ENCODE measurements at regions not wholly inside any gene's neighbourhood (a gene's known extent, or its start where the extent isn't known, plus 50 kb on each side); places are given as distances from the start of the nearest gene placed in this dataset.

DNA sequence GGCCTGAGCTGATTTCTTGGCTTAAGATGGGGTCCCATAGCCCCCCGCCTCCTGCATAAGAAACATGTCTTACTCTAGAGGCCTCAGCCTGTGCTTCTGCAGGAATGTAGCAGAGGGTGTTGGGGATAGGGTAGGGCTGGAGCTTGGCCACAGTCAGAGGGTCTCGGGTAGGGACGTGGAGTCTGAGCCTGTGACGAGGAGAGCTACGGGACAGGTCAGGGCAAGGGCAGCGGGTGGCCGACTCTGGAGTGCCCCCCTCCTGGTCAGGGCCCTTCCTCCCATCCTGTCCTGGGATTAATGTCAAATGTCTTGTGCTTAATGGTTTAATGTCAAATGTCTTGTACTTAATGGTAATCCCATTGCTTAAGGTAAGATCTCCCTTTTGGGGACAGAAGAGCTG is 130.4 kb downstream of the GLI2 start:
- no peak for DNase-seq (ENCODE audit: low read depth)

DNA sequence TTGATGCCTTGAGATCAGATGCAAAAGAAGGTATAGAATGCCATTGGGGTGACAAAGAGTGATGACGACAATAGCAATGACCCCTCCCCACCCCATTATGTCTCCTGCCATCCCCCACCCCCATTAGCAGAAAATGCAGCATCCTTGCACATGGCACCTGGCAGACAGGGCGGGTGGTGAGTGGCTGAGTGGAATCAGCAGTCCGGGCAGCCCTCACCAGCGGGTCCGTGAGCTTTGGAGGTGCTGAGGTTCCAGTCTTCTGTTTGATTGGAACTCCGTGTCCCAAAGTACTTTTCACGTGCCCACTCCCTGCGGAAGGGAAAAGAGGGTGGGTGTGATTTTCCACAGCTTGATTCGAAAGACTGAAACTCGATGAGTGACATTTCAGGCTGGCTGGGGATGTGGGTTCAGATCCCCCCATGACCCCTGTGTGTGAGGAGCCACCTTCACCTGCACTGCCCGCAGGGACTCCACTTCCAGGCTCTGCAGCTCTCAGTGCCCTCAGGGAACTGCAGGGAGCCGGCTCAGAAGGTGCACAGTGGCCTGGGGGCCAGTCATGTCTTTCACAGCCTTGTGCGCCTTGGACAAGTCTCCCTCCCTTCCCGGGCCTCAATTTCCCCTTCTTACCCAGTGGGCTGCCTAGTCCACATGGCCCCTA is 130.9 kb downstream of the GLI2 start:
- DNase-seq (ENCODE audit: low read depth), result no peak

DNA sequence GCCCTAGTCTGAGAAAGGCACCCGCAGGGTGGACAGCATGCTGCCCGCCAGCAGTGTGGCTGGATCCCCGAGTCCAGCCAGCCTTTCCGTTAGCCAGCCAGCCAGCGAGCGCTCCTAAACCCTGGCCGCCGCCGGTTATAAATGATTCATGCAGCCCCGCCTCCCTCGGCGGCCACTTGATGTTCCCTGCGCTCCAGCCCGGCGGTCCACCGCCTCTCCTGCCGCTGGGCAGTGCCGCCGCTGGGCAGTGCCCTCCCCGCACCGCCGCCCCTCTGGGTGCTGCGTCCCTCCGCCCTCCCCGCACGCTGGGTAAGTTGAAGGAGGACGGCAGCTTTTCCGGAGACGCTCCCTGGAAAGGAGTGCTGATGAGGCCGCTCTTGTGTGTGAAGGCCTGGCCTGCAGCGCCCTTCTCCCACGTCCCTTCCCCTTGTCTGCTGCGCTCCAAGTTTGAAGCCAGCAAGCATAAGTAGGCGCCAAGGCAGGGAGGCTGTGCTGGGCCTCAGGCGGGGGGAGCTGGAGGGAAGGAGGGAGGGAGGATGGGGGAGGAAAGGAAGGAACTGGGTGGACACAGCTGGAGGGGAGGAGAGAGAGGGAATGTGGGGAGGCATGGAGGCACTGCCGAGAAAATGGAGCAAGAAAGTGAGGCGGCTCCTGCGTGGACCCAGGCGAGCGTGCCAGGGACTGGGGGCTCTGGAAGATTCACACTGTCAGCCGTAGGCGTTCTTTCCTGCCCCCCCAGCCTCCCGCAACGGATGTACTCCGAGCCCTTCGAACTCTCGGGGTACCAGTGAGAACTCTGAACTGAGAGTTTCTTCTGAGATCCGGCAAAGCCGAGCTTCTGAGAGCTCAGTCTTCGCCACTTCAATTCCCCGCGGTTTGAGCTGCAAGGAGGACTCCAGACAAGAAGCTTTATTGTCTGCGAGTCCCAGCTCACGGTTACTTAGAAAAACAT is 131.9 kb downstream of the GLI2 start:
- no peak for DNase-seq (ENCODE audit: low read depth)

DNA sequence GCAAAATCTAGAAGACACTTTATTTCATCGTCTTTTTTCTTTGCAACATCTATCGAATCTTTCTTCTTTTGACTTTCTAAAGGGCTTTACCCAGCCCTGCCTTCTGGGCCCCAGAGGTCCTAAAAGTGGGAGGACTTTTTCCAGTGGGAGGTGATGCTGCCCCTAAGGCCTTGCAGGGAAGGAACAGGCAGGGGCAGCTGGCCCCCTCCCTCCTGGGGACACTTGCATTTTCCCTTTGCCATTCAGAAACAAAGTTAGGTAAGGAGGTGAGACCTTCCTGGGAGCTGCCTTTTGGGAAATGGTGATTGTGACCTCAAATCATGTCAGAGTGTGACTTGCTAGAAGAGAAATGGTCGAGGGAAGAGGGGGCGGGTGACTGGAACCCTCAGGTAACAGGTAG is 132.7 kb downstream of the GLI2 start:
- DNase-seq (ENCODE audit: low read depth), result no peak

DNA sequence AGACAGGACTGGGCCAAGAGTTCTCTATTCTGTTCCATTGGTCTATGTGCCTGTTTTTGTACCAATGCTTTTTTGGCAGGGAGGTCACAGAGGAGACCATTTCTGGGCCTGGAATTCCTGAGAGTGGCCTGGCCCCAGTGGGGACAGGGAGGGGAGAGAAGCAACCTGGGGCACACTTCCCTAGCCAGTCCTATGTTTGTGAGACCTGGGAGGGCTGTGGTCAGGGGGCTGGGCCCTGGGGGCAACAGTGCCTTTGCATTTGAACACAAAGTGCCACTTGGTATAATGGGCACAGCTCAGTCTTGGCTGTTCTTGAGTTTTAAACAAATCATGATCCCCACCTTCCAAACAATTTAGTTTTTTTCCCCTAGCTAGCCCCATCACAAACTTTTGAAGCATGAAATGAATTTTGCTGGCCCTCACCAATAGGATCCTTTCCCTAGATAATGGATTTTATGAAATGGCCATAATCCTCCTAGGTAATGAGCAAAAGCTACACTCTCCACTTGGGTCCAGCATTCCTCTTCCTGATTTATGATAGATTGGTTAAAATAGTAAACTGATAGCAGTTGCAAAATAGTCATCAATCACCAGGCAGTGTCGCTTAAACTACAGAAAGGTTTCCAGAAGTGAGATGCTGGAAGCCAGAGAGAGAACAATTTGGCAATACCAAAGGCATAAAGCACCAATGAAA is 133.5 kb downstream of the GLI2 start:
- no peak for DNase-seq (ENCODE audit: low read depth)

DNA sequence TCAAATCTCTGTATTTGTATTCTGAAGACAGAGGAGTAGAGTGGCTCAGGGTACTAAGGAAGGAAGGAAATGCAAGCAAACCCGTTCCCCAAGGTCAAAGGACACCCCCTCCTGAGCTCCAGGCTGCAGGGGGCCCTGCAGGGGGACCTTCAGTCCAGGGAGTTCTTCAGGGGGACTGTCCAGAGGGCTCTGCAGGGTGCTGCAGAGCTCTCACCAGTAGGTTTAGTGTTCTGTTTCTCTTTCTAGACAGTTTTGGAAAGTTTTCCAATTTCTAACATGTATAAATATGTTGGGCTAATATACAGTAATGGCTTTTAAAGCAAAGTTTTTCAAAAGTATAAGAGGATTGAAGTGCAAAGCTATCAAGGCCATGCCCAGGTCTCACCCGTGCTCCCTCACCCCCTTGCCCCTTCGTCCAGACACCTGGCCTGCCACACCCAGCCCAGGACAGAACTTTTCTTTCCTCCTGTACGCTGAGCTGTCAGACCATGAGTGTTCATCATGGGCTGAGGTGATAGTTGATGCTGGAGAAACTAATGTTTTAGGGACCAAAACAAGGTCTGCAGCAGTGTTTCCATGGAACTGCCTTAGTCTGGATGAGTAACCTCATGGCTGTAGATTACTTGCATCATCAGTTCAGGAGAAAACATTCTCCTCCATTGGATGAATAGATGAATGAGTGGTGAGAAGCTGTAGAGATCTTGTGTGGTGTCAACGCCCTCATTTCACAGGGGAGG is 134.2 kb downstream of the GLI2 start:
- DNase-seq (ENCODE audit: low read depth), result no peak

DNA sequence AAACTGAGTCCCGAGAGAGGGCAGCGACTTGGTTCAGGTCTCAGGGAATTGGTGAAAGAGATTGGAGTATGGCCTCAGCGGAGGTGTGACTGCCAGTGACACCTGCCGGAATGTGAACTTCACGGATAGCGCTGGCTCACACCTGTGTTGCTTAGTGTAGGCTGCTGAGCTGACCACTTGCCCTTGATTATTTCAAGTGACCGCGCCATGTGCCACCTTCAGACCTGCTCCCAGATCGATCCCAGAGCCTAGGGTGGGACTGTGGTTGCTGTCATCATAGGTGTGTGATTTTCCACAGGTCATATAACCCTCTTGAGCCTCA is 134.8 kb downstream of the GLI2 start:
- no peak for DNase-seq (ENCODE audit: low read depth)

DNA sequence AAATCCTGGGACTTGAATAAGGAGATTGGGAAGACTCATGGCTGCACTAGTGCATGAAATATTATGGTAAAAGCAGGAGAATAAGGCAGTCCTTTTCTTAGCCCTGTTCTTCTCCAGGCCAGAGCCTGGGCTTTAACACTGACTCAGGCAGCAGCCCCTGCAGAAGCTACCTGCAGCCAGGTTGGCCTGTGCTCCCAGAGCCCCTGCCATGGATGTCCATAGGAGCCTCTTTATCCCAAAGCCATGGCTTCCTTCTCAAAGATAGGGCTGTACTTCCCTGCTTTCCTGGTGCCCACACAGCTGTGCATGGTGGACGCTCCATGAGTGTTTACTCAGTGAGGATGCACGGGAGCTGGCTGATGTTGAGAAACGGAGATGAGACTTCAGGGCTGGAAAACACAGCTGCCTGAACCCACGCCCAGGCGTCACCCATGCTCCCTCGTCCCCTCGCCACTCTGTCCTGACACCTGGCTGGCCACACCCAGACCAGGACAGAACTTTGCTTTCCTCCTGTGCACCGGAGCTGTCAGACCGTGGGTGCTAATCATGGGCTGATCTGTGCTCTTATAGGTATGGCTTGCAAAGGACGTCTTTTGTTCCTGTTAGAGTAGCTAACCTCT is 135.5 kb downstream of the GLI2 start:
- no peak for DNase-seq (ENCODE audit: low read depth)

DNA sequence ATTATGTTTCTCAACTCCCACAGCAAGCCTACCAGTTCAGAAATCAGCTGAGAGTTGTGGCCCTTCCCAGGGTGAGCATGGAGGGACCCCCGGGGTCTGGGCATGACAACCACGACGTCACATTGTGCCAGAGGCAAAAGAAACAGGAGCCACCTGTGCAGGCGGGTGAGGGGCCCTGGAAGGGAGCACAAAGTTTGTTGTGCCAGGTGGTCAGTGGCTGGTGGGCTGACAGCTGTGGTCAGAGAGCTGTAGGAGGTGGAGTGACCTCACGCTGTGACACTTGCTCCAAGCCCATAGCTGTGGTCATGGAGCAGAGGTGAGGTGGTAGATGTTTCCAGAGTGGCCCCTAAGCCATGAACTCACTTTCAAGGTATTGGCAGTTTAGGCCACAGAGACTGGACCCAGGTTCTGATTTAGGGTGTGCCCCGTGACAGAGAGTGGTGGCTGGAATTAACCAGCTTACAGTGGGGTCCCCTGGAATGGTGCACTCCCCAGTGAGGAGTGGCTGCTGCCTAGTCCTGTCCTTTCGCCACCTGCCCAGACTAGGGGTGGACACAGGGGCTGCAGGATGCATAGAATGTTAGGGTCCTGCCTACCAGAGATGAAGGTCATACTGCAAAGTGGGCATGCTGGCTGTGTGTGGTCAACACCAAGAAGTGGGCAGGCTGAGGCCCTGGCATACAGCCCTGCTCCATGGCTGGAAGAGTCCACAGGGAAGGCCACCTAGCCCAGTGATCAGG is 136.4 kb downstream of the GLI2 start:
- DNase-seq (ENCODE audit: low read depth), result no peak

DNA sequence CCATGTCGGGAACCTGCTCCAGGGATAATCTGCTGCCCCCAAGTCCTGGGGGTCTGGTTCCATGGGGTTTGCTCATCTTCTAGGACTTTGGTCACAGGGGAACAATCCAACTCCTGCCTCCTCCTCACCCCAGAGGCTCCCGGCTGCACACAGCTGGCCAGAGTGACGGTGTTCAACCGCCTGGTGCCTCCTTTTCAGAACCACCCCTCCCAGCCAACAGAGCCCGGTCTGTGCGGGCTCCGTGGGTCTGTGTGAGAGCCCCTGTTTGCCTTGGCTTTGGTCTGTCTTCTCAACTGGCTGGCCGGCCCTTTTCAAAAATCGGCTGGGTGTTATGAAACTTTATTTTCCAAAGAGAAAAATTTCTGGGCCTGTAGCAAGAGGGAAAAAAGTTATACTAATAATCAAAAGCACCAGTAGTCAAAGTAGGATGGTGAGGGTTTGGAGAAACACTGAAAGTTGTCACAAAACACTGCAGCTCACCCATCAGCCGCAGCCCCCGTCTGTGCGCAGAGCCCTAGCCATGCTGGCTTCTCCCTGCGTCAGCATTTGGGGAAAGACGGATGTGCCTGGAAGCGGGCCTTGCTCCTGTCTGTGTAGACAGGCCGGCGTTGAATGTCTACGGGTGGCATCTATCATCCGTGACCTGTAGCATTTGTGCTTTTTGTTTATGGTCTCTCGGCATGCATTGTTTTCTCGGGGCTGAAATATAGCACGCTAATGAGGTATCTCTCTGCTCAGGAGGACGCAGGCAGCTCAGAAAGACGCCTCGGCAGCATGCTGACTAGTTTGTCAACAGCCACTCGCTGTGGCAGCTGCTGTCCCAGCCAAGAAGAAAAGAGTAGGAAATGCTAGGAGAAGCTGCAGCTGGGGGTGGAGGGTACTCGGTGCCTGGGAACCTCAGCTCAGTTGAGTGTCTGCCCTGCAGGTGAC is 138.6 kb downstream of the GLI2 start:
- no peak for DNase-seq (ENCODE audit: low read depth)

DNA sequence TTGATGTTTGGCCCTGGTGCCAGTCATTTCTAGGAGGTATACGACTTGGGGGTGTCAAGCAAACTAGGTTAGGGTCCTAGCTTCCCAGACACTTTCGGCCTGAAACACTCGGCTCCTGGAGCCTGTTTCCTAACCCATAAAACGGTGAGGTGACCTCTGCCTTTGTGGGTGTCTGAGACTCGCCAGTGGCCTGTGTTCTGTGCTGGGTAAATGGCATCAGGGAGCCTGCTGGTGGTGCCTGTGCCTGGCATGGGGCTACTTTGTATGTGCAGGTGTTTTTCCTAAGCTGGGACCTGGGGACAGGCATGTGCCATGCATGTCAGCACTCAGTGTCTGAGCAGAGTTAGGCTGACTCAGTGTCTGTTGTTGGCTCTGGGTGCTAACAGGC is 139.2 kb downstream of the GLI2 start:
- no peak for DNase-seq (ENCODE audit: low read depth)

DNA sequence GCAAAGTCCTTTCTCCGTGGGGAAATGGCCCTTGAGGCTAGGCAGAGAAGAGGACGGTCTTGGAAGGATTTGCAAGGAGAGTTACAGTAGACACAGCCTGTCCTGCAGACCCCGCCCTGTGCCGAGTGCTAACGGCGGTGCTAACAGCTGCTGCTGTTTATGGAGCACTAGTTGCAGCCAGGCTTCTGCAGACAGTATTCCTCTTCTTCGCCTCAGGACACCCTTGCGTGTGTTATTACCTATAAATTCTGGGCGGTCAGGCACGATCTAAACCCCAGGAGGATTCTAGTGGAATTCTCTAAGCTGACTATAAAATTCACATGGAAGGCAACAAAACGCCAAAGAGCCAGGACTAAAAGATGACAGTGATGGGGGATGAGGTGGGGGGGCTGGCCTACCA is 139.8 kb downstream of the GLI2 start:
- no peak for DNase-seq (ENCODE audit: low read depth)

DNA sequence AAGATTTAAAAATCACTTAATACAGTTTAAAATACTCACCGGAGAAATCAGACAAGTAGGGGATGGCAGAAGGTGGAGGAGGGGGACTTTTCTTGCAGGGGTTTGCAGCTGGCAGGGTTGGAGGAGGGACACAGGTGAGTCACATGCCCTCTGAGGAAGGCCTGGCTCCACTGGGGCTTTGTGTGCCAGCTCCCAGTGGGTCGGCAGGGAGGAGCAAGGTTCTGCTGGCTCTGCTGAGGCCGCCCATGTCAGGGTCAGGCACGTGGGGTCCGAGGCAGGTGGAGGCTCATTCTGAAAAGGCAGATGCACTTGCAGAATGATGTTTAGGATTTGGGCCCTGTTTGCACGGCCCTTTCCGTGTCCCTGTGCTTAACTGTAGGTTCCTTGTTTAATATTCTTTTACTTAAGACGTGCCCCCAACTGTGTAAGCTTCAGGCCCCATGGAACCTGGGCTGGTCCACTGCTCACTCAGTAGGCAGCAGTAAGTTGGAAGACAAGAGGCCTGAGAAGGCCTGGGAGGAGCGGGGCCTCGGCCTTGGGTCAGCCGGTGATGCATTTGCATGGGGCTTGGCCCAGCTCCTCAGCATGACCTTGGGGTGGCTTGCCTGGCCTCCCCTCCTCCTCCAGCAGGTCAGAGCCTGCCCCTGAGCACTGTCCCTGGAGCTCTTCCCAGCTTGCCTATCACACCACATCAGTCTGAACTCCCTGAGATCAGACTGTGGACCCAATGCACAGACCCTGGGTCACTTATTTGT is 141.0 kb downstream of the GLI2 start:
- no peak for DNase-seq (ENCODE audit: low read depth)

DNA sequence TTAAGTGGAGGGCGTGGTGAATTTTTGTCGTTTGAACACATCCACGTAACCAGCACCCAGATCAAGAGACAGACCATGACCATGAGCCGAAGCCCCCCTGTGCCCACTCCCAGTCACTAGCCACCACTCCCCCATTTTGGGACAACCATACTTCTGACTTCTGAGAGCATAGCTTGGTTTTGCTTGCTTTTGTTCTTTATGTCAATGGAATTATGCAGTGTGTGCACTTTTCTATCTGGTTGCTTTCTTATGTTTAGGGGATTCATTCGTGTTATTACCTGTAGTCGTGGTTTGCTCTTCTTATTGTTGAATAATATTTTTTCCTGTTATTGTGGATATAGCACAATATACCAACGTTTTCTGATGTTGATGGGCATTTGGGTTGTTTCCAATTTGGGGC is 141.7 kb downstream of the GLI2 start:
- no peak for DNase-seq (ENCODE audit: low read depth)

DNA sequence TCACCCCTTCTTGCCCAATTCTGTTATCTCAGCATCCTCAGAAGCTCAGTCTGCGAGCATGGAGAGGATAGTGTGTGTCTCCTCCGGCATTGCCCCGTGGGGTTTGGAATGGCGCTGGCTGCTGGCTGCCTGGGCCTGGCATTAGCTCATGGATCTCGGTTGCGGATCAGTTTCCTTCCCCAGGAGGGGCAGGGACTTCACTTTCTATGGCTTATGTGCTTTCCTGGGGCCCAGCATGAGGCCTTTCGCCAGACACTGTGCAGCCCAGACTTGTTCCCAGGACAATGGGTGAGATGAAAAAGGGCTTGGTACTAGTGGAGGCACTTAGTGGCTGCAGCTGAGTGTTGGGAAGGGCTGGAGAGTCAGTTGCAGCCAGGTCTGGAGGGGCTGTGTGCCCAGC is 143.3 kb downstream of the GLI2 start:
- DNase-seq (ENCODE audit: low read depth), result no peak

DNA sequence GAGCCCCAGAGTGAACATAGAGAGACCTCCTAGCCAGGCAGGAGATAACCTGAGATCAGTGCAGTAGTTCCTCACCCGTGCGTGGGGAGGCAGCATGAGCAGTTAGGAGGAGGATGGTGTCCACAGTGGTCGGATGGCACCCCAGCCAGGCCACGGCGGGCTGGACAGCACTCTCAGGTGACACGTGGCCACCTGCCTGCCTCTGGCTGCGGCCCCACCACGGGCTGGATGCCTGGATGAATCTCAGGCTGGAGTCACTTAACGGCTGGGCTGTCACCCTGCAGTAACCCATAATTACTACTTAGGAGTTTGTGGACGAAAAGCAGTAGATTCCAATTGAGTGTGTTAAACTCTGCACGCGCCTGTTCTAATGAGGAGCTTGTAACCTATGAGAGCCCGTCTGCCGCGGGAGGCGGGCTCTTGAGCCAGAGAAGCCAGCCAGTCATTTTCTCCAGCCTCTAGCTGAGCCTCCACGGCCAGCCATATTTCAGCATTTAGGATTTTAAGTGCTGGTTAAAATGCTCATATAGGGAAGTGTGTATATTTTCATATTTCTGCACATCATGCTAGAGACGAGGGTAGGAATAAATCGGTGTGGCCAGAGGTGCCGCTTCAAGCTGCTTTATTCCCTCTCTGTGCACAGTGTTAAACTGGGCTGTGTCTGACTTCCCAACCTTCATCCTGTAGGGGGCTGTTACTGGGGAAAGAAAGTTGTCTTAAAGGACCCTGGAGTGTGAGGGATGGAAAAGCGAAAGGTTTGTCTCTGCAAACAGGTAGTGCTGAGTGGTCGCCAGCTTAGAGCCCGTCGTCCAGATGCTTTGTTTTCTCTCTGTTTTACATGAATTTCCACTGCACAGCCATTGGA is 144.0 kb downstream of the GLI2 start:
- DNase-seq (ENCODE audit: low read depth), result no peak

DNA sequence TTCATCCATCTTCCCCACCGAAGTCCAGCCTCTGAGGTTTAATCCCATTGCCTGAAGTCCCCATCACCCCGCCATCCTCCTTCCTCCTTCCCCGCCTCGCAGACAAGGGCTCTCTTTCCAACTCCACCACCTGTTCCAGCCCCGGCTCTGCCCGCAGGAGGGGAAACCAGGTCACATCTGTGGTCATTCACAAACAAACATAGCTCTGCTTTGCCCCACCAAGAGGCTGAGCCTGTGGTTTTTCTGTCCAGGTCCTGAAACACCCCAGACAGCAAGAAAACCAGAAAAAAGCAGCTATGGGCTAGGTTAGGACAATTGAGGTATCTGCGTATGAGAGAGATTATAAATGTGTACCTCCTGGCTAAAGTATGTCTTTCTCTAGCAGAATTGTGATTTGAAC is 144.7 kb downstream of the GLI2 start:
- DNase-seq (ENCODE audit: low read depth), result no peak

DNA sequence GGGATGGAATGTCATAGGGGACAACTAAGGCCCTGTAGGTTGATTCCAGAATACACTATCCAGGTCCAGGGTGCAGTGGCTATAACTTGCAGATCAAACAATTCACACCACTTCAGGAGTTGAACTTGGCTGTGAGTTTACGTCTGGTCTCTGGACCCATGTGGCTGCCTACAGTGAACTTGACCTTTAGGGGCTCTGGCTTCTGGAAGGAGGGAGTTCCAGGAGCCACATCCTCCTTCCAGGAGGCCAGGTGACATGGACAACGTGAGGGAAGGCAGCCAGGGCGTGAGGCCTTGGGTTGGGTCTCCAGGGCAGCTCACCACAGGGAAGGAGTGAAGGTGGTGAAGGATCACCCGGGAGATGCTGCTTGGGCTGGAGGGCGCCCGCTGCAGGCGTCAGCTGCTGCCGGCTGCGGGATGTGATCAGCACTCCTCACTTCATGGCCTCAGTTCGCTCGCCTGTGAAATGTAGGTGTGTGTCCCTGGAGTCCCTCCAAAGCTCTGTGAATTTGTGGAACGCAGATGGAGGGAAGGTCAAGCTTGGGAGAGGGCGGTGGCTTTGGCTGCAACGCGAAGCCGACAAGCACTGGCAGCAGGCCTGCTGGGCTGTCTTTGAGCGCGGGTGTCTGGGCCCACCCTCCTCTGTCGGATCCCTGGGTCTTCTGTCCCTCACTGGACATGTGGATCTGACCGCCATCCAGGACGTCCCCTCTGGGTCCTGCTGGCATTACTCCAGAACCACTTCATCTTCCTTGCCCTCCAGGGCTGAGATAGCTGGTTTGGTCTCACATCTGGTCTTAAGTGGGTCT is 146.5 kb downstream of the GLI2 start:
- no peak for DNase-seq (ENCODE audit: low read depth)
